Stimulated activated CD4-positive, alpha-beta T cell treated with anti-CD3 and anti-CD28 coated beads, TNF-alpha, amount 100 ng/mL, for 24 hours (primary cell): ENCODE measurements at regions not wholly inside any gene's neighbourhood (a gene's known extent, or its start where the extent isn't known, plus 50 kb on each side); places are given as distances from the start of the nearest gene placed in this dataset.
"Not testable (repeated sequence)": the region's sequence is repeated elsewhere in the genome, so short reads cannot be mapped to it uniquely, and the experiment has no call there.

ENCODE experiments used
- DNase-seq, 3 experiments: peaks; one replicate each; pipeline ENCODE4 v3.0.0-alpha.2; 2020; ENCODE audit warnings: low read depth in 3 of 3

DNA sequence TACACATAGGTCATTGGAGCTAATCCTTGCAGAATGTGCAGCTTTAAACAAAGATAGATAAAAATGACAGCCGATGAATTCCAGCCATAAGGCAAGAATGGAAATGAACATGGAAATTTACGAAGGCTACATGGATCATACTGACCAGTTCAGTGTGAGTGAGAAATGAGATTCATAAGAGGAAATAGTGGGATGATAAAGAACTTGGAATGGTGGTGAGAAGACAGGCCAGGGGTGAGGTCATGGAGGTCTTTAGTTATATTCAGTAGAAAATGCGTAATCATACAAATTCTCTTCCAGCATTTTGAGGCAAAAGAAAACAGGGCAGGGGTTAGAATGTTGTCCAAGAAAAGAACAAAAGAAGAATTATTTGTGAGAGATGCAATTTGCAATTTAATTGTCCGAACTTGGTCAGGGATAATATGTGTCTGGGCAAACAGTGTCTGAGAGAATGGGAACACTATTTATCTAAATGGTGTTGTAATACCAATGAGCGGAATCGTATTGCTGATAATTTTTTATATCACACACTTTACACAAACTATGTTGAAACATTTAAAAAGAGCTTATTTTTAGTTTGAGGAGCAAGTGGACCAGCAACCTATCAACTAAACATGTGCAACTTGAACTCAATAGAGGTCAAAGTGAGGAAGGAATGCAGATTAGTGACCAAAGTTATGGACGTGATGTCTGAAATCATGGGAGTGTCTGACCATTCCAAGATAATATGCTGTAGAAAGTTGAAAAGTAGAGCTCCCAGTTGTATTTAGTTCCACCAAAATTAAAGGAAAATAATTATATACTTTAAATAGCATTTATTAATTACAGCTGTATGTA lies 739.0 kb upstream of the NCAM2 start:
- DNase-seq = no peak

DNA sequence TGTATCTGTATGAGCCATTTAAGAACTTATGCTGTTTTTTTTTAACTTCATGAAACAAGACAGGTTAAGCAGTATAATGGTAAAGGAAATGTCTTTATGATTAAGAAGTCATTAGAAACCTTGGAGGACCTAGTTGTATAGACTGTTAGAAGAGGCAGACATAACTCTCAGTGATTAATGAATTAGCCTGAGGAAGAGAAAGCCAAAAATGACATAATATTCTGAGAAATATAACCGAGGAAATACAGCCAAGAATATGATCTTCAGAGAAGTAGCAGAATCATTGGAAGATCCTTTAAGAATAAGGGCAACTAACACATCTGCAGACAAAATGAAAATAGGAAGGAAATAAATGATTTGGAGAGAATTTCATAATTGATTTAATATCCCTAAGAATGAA lies 738.1 kb upstream of the NCAM2 start:
- DNase-seq = no peak

GRCh38 chr21:20261364-20261763 lies 736.8 kb upstream of the NCAM2 start:
- DNase-seq = no peak

DNA sequence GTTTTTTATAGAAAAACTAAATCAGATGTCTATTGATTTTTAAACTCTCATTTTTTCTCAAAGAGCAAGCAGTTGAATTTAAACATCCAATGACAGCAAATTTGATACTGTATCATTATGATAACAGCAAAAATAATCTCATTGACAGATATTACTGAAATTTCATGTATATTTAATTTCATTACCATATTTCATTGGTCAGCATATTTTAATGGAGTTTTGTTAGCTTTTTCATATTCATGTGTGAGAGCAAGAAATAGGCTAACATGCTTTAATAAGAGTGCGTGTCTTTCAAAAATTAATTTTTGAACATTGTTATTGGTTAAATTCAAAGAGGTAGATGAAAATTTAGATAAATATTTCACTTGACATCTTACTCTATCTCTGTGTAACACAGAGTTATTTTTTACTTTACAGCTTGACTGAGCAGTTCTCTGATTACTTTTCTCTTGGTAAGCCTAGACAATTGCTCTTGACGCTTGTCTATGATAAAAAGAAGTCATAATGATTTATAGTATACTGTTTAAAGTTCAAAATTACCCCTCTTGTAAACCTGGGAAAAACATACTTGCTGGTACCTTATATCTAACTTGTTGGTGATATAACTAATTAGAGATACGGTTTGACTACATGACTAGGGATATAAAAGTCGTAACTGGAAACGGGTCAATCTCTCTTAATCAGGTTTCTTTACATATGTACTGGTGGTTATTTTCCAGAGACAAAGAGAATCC lies 732.3 kb upstream of the NCAM2 start:
- DNase-seq = no peak

DNA sequence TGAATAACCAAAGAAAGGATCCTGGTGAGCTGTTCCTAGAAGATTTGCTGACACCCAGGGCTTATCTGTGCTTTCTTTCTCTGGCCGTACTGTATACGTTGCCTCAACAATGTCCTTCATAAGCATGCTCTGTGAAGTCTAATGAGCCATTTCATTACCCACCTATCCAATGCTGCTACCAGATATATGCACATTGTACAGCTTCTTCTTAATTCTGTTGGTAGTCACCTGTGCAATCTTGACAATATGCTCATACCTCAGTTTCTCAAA lies 731.8 kb upstream of the NCAM2 start:
- no peak for DNase-seq

DNA sequence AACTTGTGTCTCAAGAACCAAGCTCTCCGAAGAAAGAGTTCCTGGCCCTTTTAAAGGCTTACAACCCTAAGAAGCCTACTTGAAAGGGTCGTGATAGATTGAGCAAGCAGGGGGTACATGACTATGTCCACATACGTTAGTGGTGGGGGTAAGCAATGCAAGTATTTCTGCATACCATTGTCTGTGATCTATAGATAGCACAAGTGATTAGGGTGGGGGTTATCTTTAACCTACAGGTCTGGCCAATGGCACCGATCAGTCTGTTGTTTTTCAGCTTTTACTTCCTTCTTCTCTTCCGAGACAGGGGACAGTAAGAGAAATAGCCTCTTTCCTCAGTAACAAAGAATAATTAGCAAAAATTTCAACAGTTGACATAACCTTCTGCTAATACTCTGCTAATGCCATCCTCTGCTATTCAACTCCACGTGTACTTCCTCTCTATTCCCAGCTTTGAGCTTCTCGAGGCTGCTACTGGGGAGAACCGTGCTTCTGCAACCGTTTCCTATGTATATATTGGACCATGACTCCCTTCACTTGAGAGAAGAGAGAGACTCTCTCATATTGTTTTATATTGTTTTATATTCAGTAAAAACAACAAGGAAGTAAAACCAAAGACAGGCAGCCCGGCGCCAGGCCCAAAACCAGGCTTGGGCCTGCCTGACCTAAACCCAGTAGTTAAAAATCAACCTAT lies 727.7 kb upstream of the NCAM2 start:
- DNase-seq = no peak

DNA sequence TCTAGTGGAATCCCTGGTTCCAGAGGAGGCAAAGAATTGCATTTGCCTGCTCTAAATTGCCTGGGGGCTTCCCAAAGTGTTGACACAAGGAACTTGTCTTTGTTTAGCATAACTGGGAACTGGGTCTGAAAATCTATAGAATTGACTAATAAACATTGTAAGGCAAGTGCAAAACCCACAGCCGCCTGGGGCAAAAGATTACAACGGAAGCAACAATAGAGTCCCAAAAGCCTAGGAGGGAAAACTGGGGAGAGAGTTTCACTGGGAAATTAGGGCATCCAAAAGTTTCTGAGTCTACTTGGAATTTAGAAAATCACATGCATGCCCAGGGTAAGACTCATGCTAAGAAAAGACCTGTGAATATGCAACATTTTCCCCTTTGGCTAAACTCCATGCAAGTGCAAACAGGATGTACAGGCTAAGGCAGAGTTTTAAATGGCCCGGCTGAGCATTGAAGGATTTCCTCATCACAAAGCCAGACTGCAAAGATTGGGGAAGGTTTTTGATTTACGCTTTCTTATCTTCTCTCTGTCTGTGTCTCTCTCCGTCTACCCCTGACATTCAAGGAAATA lies 725.3 kb upstream of the NCAM2 start:
- DNase-seq = no peak

- DNase-seq = no peak
Measured at GRCh38 chr21:20276377-20276776, 721.8 kb upstream of the NCAM2 start.

DNA sequence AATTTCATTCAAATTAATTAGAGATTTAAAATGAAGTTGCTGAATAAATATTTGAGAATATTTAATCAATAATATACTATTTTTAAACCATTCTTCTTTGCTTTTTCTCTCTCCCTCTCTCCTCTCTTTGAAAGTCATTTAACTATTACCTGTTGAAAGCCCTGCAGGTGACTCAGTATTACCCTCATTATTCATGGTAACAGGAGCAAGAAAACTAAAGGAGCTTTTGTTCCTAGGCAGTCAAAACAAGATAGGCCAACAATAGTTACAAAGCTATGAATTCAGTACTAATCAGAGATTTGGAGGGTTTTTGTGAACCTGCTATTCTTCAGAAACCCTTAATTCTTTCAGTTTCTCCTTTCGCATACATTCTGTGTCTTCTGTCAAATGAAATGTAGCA lies 721.3 kb upstream of the NCAM2 start:
- DNase-seq = no peak

GRCh38 chr21:20283836-20284235 lies 714.4 kb upstream of the NCAM2 start:
- DNase-seq = no peak

DNA sequence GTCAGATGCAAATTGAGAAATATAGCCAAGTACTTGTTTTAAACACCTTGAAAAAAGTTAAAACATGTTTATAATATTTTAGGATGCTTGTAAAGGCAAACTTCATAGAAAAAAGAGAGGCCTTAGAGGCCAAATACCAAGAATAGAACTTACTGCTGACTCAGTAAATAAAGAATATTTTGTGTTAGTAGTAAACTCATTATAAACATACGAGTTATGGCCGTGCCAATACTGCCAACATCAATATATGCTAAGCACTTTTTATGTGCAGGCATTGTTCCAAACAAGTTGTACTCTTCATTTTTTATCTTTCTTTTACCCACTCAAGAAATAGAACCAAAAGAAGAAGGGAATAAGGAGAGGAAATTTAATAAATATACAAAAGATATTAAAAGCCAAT lies 705.9 kb upstream of the NCAM2 start:
- DNase-seq = no peak

- DNase-seq = not testable (repeated sequence)
Measured at GRCh38 chr21:20292854-20293253, 705.4 kb upstream of the NCAM2 start.

- no peak for DNase-seq
Measured at GRCh38 chr21:20301395-20301794, 696.8 kb upstream of the NCAM2 start.

- DNase-seq = no peak
Measured at GRCh38 chr21:20302084-20302483, 696.1 kb upstream of the NCAM2 start.

DNA sequence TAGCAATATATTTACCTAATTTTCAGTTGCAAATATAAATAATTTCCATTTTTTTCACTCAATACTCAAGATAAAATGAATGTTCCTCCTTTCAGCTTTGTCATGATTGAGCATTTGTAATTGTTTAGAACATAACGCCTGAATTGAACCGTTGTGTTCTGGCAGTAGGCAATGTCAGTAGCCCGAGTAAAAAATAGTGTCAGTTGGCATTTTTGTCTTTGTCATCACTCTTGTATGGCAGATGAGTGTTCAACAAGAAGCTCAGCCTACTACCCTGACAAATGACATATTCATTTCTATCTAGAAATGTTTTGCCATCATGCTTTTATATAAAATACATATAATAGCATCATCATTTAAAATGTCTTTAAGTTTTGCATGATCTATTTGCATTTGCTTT lies 691.4 kb upstream of the NCAM2 start:
- DNase-seq = no peak

DNA sequence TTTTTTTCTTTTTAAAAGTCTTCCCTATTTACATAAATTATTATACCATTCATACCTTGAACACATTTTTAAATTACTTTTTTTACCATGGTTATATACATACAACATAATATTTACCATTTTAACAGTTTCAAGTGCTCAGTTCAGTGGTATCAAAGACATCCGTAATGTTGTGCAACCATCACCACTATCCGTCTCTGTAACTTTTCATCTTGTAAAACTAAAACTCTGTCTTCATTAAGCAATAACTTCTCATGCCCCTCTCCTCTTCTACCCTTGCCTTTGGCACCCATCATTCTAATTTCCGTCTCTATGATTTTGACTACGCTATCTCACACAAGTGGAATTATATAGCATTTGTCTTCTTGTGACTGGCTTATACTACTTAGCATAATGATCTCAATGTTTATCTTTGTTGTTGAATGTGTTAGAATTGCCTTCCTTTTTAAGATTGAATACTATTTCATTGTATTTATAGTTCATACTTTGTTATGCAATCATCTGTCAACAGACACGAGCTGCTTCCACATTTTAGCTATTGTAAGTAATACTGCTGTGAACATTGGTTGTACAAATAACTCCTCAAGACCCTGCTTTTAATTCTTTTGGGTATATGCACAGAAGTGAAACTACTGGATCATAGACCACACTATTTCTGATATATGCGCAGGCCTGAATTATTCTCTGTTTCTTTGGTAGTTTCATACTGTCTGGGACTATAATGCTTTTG lies 689.5 kb upstream of the NCAM2 start:
- no peak for DNase-seq

DNA sequence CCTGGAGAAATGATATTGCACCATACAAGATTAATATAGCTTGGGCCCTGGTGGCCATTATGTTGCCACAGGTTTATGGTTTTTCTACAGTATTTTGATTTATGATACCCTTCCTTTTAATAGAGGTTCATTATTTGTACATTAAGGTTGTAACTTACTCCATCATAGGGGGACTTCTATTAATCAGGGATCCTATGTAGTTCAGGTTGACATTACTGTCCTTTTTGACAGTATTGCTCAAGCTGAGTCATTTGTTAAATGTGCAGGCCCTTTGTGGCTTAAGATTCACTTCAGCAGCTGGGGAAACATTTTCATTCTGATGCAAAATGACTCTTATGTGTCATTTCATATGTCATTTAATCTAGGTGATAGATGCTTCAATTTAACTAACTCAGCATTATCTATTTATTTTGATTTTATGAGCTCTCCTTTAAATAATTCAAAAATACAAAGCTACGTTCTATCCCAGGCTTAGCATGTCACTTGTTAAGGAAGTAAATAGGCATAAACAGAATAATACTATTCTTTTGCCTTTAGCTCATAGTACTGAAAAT lies 686.9 kb upstream of the NCAM2 start:
- DNase-seq = no peak

DNA sequence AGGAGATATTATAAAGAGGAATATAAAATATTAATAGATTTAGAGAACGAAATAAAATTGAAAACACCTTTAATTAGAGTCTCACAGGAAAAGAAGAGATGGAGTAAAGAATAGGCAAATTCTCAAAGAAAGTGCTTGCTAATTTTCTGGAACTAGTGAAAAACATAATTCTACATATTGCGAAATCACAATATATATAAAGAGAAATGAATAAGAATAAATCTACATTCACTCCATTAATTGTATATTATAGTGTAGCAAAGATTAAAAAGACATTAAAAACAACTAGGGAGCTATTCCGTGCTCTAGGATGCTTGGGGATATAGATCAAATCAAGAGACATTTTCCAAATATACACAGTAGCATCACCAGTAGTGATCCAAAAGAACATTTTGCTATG lies 685.2 kb upstream of the NCAM2 start:
- no peak for DNase-seq

GRCh38 chr21:20315042-20315441 lies 683.2 kb upstream of the NCAM2 start:
- no peak for DNase-seq

GRCh38 chr21:20329636-20330035 lies 668.6 kb upstream of the NCAM2 start:
- no peak for DNase-seq

DNA sequence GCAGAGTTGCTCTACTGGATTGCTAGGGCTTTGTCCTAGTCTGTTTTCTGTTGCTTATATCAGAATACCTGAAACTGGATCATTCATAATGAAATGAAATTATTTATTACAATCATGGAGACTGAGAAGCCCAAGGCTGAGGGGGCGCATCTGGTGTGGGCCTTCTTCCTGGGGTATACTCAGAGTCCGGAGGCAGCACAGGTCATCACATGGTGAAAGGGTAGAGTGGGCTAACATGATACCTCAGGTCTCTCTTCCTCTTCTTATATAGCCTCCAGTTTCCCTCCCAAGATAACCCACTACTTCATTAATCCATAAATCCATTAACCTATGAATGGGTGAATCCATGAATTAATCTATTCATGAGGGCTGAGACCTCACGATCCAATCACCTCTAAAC lies 667.6 kb upstream of the NCAM2 start:
- no peak for DNase-seq

DNA sequence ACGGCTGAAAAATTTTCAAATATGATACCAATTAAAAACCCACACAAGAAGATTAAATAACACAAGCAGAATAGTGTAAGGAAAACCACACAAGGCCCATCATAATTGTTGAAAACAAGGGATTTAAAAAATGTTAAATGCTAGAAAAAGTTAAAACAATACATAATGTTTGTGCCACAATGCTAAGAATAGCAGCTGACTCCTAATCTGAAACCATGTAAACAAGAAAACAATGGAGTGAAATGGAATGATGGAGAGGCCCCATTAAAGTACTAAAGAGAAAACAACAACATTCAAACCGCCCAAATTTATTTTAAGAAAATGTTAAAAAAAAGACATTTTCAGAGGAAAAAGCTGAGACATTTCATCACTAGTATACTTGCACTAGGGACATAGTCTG lies 663.6 kb upstream of the NCAM2 start:
- no peak for DNase-seq
